Dedifferentiated amniotic fluid mesenchymal stem cell (primary cell): ENCODE measurements at regions not wholly inside any gene's neighbourhood (a gene's known extent, or its start where the extent isn't known, plus 50 kb on each side); places are given as distances from the start of the nearest gene placed in this dataset.

Experiments used
- DNase-seq: peaks from one replicate; pipeline ENCODE4 v3.0.0-alpha.2; 2016; ENCODE audit errors: extremely low spot score

DNA sequence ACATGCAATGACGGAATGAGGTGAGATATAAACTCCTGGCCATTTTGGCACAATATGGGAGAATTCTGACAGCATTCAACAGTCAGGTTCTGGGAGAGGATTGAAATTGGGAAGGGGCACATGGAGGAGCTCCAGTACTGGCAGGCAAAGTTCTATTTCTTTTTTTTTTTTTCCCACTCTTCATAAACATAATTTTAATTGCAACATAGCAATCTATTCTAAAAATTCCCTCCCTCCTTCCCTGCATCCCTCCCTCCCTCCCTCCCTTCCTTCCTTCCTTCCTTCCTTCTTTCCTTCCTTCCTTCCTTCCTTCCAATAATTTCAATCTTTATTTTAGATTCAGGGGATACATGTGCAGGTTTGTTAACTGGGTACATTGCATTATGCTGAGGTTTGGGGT is 93.2 kb downstream of the PTCSC3 start:
- DNase-seq = no peak

DNA sequence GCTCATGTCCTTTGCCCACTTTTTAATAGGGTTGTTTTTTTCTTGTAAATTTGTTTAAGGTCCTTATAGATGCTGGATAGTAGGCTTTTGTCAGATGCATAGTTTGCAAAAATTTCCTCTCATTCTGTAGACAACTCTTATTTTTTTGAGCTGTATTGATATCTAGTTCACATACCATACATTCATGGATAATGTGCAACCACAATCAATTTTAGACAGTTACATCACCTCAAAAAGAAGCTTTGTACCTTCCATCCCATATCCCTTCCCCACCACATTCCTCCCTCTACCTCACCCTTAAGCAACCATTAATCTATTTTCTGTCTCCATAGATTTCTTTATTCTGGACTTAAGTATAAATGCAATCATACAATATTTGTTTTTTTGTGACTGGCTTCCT is 98.4 kb downstream of the PTCSC3 start:
- DNase-seq = no peak

DNA sequence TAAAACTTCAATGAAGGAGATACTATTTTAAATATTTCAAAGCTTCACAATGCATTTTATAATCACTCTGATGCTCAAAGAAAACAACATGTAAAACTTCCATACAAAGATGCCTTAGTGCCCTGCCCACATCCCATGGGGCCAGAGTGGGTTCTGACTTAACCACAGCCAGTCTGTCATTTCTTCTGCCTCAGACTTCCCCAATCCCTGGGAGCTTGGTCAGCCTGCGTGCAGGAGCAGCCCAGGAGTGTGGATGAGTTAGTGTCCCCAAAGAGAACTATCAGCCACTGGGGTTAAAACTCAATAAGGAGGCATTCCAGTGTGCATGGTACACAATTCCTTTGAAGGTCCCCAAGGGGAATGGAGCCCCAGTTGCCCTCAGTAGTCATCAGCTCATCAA is 100.3 kb downstream of the PTCSC3 start:
- no peak for DNase-seq

DNA sequence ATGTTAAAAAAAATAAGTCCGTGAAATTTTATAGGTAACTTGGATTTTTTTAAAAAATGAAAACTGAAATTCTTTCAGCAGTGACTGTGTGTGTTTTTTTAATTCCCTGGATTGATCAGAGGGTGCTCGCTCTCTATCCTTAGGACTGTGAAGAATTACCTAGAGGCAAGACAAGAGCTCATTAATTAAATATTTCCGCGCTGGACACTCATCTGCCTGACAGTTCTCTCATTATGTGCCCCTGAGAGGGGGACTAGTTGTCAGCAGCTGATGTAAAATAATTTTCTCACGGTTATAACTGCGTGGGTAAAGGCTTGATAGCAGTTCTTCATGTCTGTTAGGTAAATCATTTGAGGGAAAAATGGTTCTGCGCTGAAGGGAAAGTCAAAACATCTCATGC is 101.3 kb downstream of the PTCSC3 start:
- DNase-seq = no peak

DNA sequence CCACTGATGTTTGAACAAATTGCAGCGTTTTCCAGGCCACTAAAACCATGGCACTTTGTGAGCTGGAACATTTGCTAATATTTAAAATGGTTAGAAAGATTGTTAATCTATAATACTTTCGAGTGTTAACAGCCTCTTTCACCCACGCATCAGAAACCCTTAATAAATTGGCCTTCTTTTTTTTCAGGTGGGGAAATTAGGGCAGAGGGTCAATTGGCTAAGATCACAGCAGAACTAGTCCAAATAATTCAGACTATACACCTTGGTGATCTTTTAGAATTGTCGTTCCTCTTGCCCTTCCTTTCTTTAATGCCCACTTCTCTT is 105.8 kb downstream of the PTCSC3 start:
- no peak for DNase-seq

DNA sequence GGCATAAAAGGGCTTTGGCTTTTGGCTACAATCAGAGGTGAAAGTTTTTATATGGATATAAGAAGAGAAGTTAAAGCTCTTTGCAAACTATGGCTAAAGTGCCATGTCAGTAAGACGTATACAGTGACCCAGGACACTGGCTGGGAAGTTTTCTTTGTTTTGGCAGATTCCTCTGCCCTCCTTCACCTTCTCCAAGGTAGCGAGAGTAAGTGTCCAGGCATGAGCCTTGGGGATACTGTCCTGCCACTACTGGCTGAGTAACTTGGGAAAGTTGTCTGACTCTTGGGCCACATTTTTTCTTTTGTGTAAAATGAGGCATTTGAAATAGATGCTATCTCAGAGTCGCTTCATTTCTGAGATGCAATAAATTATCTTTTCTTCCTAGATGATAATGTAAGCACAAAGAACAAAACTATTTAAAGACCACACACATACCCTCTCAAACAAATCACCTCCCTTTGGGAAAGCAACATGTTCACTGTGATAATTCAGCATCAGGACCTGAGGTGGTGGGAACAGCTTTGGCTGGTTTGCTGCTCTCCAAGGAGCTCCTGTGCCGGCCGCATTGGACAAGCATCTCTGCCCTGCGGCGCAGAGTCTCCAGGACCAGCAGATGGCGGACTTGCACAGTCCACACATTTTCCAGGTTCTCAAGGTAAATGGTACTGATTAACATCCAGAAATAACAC is 106.3 kb downstream of the PTCSC3 start:
- DNase-seq = peak; percentile 50

DNA sequence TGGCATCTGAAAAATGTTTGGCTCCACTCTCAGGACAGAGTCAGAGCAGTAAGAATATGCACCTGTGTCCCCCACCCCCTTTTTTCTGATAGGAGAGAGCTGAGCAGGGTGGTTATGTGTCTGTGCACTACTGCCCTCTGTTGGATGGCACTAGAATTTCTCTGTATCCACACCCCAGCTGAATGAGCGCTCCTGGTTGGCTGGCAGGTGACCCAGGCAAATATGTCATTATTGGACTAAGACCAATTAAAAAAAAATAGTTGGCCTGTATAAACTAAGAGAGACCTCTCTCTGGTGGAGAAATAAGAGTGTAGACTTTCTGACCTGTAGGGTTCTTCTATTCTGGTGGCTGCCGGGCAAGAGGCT is 107.0 kb downstream of the PTCSC3 start:
- DNase-seq = no peak

DNA sequence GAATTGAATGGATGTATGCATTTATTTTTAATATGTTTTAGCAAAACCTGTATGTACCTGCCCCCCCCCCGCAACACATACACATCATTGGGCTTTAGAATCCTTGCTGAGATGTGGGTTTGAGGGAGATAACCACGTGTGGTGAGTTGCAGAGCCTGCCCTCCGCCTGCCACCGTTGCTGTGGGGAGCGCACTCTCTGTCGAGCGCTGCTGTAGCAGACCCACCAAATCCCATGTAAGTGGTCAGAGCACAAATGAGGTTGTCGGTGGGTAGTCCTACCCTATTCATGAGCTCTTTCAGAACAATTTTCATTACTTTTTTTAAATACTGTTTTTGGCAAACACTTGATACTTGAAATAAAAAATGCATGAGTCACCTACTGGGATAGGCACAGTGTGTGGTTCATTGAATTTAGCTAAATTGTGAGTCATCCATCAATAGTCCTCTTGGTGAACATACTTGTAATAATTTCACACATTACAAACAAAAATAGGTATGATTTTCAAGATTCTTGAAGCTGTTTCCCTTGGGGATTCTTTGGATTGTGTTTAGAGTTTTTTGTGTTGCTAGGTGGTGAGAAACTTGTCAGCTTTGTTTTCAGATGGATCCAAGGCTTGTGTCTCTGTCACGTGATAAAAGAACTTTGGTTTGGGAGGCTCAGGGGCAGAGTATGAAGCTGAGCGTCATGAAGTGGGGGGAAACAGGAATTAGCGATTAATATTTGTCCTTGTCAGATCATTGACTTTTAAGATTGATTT is 107.6 kb downstream of the PTCSC3 start:
- DNase-seq = no peak

DNA sequence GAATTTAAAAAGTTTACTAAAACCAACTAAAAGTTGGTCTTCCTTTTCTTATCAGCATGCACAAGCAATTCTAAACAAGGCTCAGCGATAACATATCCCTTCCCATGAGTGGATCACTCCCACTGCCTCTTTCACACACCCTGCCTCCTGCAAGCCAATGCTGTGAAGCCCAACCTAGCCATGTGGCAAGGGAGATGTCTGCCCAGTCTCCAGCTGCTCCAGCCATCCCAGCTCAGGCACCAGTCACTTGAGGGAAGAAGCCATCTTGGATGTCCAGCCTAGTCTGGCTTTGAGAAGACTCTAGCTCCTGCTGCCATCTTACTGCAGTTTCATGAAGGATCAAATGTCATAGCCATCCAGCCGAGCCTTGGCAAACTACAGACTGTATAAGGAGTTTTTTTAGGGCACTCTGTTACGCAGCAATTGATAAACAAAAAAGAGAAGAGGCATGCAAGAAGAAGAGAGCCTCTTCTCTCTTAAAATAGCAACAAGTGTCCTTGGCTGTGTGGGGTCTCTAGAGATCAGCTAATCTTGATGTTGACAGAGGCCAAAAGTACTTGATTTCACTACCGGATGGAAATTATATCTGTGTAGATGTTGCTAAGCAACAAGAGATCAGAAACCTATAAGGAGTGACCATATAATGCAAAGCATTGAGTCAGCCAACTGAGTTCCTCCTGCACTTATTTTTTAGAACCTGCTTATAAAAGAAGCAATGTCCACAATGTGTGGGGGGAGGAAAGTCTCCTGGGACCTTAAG is 108.9 kb downstream of the PTCSC3 start:
- no peak for DNase-seq

DNA sequence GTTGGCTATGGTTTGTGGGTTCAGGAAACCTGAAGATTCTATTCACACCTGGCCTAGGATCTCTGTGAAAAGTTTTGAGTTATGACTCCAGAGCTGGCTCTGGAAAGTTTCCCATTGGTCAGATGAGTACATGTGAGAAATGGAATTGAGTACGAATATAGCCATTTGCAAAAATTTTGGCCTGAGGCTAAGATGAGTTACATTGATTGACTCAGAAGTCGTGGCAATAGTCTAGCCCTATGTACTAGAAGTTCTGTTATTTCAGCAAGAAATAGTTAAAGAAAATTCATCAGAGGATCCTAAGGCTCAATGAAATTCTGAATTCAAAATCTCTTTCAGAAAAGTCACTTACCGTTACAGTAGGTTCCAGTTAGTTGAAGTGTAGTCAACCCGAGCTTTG is 109.9 kb downstream of the PTCSC3 start:
- DNase-seq = no peak

DNA sequence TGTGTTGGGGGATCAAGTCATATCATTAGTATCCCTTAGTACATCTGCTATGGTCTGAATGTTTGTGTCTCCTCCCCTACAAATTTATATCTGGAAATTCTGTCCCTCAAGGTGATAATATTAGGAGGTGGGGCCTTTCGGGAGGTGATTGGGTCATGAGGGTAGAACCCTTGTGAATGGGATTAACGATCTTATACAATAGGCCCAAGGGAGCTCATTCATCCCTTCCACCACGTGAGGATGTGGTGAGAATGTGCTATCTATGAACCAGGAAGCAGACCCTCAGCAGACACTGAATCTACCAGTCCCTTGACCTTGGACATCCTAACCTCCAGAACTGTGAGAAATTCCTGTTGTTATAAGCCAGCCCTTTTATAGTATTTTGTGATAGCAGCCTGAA is 110.7 kb downstream of the PTCSC3 start:
- DNase-seq = no peak

DNA sequence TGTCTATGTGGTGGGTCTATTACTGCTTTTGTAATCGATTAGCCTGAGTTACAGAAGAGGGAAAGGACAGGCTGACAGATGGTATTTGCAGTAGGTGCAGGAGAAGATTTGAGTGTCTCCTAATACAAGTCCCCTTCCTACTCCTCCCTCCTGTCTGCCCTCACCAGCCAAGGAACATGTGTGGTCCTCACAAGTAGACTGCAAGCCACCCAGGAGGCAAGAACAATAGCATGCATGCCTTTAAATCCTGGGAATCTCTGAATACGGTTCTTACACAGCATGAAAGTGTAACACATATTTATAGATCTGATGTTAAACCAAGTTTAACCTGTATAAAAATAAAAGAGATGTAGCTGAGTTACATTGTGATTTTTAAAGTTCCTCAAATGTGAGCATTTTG is 117.0 kb downstream of the PTCSC3 start:
- no peak for DNase-seq

DNA sequence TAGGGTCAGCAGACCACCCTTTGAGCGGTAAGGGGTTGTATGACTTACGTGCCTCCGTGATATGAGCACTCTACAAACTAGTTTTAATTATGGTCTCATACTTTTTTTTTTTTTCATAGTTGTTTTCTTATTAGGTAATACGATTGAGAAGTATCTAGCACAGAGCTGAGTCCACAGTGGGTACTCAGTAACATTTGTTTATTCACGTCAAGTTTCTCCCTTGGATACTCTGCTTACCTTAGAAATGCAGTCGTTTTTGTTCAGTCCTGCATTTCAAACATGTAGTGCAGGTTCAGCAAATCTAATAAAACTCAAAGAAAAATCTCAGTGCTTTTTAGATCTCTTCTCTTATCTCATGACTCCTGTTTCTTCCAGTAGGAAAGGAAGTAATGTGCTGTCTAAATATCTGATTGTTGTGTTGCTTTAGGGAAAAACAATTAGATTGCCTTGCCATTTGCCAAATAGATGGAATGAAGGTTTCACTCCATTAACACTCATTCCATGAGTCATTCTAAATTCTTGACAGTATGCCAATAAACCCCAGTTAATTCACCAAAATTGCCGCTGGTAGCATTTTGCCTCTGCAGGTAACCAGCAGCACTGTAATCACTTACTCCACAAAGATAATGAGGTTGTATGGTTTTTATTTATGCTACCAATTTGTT is 118.9 kb downstream of the PTCSC3 start:
- DNase-seq = no peak

DNA sequence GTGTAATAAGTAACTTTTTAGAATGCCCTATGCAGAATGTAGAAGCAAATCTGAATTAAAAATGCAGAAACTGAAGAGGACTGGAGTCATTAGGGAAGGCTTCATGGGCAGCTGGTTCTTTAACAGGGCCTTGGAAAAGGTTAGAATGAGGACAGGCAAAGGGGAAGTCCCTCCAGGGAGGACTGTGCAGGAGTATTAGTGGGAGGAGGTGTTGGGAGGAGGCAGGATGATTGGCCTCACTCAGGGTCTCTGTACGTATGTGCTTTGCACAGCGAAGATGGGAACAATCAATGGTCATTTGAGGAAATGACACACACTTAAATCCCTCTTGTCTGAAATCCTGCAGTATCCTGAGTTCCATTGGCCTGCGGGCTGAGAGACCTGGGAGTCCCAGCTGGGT is 119.7 kb downstream of the PTCSC3 start:
- no peak for DNase-seq

DNA sequence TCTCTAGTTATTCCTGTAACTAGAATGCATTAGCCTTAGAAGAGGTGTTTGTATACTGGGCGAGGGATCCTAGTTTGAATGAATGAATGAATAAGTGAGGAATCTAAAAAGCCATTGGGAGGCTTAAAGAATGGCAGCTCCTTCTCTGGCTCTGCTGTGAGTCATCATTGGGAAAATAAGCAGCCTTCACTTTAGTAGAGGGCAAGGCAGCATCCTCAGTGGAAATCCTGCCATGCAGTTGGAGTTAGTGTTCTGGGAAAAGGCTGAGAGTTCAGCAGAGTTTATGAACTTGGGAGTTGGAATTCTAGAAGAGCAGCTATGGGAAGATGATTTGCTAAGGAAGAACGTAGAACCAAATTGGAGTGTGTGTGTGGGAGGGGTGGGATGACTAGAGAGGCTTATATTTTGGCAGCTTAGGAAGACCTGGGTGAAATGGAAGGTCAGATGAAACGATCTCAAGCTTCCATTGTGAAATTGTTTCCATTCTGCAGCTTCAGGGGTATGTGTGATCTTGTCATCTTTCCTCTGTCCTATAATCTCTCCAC is 120.8 kb downstream of the PTCSC3 start:
- no peak for DNase-seq

DNA sequence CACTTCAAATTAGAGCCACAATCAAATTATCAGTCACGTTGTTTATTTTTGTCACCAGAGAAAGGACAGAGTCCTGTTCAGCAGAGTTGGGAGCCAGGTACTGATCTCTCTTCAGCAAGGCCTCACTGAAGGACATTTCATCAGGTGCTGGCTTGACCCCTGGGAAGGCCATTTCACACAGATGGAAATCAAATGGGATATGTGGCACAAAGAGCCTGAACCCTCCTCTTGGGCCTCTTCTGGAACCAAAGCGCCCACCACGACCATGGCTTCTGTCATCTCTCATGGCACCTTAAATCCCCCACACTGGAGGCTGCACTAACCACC is 121.5 kb downstream of the PTCSC3 start:
- DNase-seq = no peak

DNA sequence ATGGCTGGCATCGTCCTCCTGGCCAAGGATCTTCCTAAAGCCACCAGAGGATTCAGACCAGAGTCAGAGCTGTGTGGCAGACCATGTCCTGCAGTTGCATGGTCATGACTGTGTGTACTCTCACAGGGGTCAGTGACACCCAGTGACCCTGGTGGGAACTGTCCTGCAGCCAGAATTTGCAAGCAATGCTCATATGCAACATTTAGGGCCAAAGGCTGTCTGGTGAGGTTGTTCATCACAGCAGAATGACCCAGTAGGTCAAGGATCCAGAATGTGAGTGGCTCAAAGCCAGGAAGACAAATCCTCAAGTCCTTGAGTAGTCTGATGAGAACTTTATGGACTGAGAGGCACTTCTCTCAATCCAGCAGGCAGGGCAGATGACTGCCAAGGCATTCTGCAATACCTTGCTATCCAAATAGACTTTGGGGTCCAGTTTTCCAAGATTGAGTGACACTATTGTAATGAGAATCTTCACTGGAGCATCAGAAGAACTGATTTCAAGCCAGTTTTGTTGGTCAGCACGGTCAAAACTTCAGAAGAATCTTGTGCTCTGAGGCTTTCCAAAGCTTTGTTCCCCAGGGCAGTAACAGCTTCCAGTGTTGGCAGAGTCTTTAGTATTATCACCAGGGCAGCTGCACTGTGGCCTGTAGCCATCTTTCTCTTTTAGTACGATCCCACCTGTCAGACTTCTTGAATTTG is 122.0 kb downstream of the PTCSC3 start:
- no peak for DNase-seq

DNA sequence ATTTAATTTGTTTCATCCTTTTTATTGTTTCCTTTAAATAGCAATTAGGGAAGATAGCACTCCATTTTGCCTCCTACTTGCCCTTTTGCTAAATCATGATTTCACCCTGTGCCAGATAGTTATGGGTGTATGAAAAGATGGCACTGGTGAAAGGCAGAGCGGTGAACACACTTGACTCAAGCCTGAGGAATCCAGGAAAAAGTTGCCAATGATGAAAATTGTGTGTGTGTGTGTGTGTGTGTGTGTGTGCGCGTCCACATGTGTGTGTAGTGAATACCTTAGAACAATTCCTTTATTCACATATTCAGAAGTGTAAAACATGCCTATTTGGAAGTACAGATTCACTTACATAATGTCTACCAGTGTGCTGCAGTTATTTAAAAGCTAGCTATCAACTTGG is 123.8 kb downstream of the PTCSC3 start:
- no peak for DNase-seq

DNA sequence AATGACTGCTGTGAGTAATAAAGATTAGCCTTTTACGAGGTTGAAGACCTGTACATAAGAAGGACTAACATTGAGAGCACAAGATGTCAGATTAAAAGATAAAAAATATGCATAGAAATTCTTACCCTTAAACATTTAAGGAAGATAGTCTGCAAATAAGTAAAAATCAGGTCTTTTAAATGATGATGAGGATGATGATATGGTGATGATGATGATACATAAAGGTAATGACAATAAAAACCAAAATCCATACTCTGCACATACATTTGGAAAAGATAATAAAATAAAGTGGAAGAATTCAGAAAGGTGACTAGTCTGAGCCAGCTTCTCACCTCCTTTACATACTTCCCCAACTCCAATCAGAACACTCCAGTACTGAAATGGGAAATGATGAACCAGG is 124.5 kb downstream of the PTCSC3 start:
- no peak for DNase-seq

DNA sequence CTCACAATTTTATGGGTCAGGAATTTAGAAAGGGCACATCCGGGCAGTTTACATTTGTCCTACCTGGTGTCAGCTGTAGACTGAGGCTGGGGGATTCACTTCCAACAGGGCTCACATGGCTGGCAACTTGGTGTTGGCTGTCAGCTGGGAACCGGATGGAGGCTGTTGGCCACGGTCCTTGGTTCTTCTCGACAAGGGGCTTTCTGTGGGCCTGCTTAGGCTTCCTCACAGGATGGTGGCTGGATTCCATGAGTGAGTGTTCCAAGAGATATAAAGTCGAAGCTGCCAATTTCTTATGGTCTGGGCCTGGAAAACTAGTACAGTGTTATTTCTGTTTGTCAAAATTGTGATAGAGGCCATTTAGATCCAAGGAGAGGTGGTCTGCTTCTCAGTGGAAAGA is 127.9 kb downstream of the PTCSC3 start:
- DNase-seq = no peak

DNA sequence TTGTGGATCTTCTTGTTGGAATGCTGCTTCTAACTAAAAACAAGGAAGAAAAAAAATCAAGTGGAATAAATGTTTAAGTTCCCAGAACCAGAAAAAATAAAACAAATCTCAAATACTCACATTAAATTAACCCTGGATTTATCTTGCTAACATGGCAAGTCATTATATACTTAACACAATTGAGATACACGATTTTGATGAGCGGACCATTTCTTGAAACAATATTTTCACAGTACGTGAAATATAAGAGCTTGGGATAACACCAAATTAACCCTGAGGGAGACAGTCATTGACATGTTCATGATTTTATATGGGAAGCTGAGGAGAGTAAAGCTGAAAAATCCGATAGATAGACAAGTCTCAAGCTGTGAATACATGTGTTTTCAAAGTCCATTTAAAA is 128.6 kb downstream of the PTCSC3 start:
- DNase-seq = no peak

DNA sequence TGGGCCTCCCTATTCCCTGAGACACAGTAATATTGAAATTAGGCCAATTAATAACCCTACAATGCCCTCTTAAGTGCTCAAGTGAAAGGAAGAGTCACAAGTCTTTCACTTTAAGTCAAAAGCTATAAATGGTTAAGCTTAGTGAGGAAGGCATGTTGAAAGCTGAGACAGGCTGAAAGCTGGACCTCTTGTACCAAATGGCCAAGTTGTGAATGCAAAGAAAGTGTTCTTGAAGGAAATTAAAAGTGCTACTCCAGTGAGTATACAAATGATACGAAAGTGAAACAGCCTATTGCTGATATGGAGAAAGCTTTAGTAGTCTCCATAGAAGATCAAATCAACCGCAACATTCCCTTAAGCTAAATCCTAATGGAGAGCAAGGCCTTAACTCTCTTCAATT is 140.8 kb downstream of the PTCSC3 start:
- no peak for DNase-seq
